Thymus (tissue), 11 donors: ENCODE measurements at regions not wholly inside any gene's neighbourhood (a gene's known extent, or its start where the extent isn't known, plus 50 kb on each side); places are given as distances from the start of the nearest gene placed in this dataset.

Experiments
- DNase-seq, 9 donors: peaks; one replicate each; pipeline ENCODE4 v3.0.0-alpha.2; 2013; ENCODE audit warnings: low spot score in 9 of 9, low read depth in 6 of 9, missing footprints in 1 of 9
- H3K27ac ChIP-seq, 2 donors: one replicate each; pipeline ENCODE4 v1.5.1; 2013; ENCODE audit warnings: control low read depth in 1 of 2, low read depth in 1 of 2, low read length in 1 of 2, mild to moderate bottlenecking in 1 of 2, moderate library complexity in 1 of 2
- H3K27me3 ChIP-seq, 2 donors: one replicate each; pipeline ENCODE4 v1.5.1; 2013; ENCODE audit warnings: low read length in 1 of 2; ENCODE audit not compliant: control insufficient read depth in 2 of 2, insufficient read depth in 1 of 2
- H3K36me3 ChIP-seq, 2 donors: one replicate each; pipeline ENCODE4 v1.5.1; 2013; ENCODE audit warnings: low read length in 1 of 2, mild to moderate bottlenecking in 1 of 2, moderate library complexity in 1 of 2; ENCODE audit not compliant: control insufficient read depth in 2 of 2, insufficient read depth in 2 of 2
- H3K4me1 ChIP-seq, 2 donors: one replicate each; pipeline ENCODE4 v1.5.1; 2013; ENCODE audit warnings: low read length in 2 of 2; ENCODE audit not compliant: control insufficient read depth in 2 of 2, insufficient read depth in 2 of 2
- H3K4me3 ChIP-seq, 2 donors: one replicate each; pipeline ENCODE4 v1.5.1; 2013; ENCODE audit warnings: low read length in 2 of 2, control low read depth in 1 of 2, mild to moderate bottlenecking in 1 of 2
- H3K9me3 ChIP-seq, 2 donors: one replicate each; pipeline ENCODE4 v1.5.1; 2013; ENCODE audit warnings: low read length in 1 of 2, mild to moderate bottlenecking in 1 of 2; ENCODE audit not compliant: control insufficient read depth in 2 of 2, insufficient read depth in 1 of 2
- WGBS: extraction: QIAGEN DNeasy Blood & Tissue Kit; methylation state at CpG from one replicate; pipeline ENCODE4 v1.1.7; 2013; 5-methylcytosine and 5-hydroxymethylcytosine counted together
- donor health status: healthy.

DNA sequence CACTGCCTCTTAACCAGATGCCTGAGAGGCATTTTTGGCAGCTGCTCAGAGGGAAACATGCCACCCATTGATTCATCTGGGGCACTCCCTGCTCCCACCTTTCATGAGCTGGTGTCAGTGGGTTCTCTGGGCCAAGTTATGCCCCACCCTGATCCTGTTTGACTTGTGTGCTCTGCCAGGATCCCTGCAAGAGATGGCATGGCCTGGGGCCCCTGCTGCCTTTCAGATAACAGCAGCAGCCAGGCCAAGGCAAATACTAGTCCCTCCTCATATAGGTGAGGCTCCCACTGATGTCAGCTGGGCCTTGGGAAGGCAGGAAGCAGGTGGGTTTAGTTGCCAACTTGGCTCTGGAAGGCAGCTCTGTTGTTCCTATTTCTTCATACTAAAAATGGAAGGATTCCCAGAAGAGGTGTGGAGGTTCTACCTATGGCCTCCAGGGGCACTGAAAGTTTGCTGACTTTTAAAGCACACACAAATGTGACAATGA, 192.9 kb upstream of the RBPJ start:
- no peaks in the 10 kb centered on the region for H3K36me3 ChIP-seq
- H3K4me1 ChIP-seq = no peaks in the 10 kb centered on the region
- H3K27ac ChIP-seq = no peak overlapping the region
- no peaks in the 10 kb centered on the region for H3K27me3 ChIP-seq
- no peak overlapping the region for H3K4me3 ChIP-seq
- no peaks in the 10 kb centered on the region for H3K9me3 ChIP-seq
- DNase-seq = no peak

DNA sequence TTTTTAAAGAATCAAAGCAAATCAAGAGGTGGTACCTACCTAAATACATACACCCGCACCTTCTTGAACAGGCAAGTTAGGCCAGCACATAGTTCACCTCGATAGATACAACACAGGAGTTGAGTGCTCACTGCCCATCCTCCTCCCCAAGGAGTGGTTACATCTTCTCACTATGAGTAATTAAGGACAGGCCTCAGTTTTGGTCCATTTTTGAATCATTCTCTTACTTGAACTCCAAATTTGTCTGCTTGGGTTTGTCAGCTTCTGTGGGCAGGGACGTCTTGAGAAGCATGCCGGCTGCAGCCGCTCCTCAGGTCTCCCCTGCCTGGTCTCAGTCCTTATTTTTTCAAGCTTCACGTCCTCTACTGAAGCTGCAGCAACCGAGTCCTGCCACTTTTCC, 190.6 kb upstream of the RBPJ start:
- 95% methylated on average over 7 of the region's 7 CpGs for WGBS

GRCh38 chr4:26130841-26131432, 189.9 kb upstream of the RBPJ start:
- no peaks in the 10 kb centered on the region for H3K36me3 ChIP-seq
- H3K4me3 ChIP-seq = no peak overlapping the region
- no peaks in the 10 kb centered on the region for H3K4me1 ChIP-seq
- DNase-seq = no peak
- H3K27me3 ChIP-seq = no peaks in the 10 kb centered on the region
- WGBS = 95% methylated on average over 11 of the region's 11 CpGs
- no peaks in the 10 kb centered on the region for H3K9me3 ChIP-seq
- H3K27ac ChIP-seq = no peak overlapping the region

More for the DNA sequence above, 190.6 kb upstream of the RBPJ start:
- Histone ChIP-seq H3K36me3 (no peaks in the 10 kb centered on the region), H3K27ac (no peak overlapping the region), H3K4me1 (no peaks in the 10 kb centered on the region), H3K27me3 (no peaks in the 10 kb centered on the region), H3K4me3 (no peak overlapping the region), H3K9me3 (no peaks in the 10 kb centered on the region)
- no peak for DNase-seq

- no peaks in the 10 kb centered on the region for H3K27me3 ChIP-seq
- H3K27ac ChIP-seq = no peak overlapping the region
- no peaks in the 10 kb centered on the region for H3K4me1 ChIP-seq
- WGBS = 64% methylated on average over 6 of the region's 6 CpGs
- H3K36me3 ChIP-seq = no peaks in the 10 kb centered on the region
- H3K9me3 ChIP-seq = no peaks in the 10 kb centered on the region
- H3K4me3 ChIP-seq = no peak overlapping the region
- DNase-seq = no peak
Observed at GRCh38 chr4:26131711-26132110, 189.1 kb upstream of the RBPJ start.

DNA sequence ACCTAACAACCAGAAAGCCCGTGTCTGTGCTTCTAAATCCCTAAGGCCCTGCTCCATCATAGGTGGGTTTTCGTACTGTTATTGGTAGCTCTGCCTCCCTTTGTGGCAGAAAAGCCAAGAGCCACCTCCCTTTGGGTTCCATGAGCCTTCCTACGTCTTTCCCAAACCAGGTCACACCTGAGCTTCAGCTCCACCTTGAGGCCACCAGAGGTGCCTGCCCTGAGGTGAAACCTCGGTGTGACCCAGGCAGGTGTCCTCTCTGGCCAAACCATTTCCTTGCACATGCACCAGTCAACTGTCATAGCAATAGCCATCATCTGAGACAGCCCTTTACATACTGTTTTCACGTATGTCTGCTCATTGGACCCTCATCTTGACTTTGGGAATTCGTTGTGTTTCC, 188.0 kb upstream of the RBPJ start:
- H3K4me1 ChIP-seq = no peaks in the 10 kb centered on the region
- no peaks in the 10 kb centered on the region for H3K9me3 ChIP-seq
- WGBS = 93% methylated on average over 6 of the region's 6 CpGs
- no peaks in the 10 kb centered on the region for H3K27me3 ChIP-seq
- DNase-seq = no peak
- H3K27ac ChIP-seq = no peak overlapping the region
- H3K36me3 ChIP-seq = no peaks in the 10 kb centered on the region
- no peak overlapping the region for H3K4me3 ChIP-seq

DNA sequence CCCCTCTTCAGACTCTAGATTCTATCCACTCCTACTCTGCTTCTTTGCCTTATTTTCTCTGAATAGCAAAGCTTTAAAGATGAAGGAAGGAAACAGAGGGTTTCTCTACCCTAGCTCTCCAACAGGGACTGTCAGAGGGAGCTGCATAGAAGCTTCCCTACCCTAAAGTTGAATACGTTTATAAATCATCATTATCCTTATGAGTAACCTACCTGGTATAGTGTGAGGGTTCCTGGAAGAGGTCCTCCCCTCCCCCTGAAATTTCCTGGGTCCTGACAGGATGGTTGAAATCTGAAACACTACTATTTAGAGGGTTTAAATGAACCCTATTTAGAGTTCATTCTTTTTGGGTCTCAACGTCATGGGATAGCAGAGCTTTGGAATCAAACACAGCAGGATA, 187.0 kb upstream of the RBPJ start:
- DNase-seq = no peak
- Histone ChIP-seq H3K36me3 (no peaks in the 10 kb centered on the region), H3K9me3 (no peaks in the 10 kb centered on the region), H3K4me3 (no peak overlapping the region), H3K4me1 (no peaks in the 10 kb centered on the region), H3K27ac (no peak overlapping the region), H3K27me3 (no peaks in the 10 kb centered on the region)
- 98% methylated on average over 2 of the region's 2 CpGs for WGBS

GRCh38 chr4:26135331-26135730, 185.5 kb upstream of the RBPJ start:
- Histone ChIP-seq H3K4me3 (no peak overlapping the region), H3K27ac (no peak overlapping the region), H3K27me3 (no peaks in the 10 kb centered on the region), H3K4me1 (no peaks in the 10 kb centered on the region), H3K9me3 (no peaks in the 10 kb centered on the region), H3K36me3 (no peaks in the 10 kb centered on the region)
- DNase-seq = no peak
- 86% methylated on average over 4 of the region's 4 CpGs for WGBS

DNA sequence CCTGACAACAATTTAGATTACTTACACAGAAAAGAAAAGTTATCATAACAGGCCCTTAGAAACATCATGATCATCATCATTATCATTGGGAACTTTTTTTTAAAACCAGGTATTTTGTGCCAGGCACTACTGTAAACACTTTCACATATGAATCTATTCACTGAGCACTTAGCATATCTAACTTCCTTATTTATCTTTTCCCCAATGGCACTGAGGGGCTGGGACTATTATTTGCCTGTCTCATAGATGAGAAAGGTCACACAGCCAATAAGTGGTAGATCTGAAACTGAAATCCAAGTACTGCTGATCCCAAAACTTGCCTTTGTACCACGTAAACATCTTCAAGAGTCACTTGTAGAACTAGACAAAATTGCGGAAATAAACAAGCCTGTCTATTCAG, 184.2 kb upstream of the RBPJ start:
- Histone ChIP-seq H3K4me3 (no peak overlapping the region), H3K27me3 (no peaks in the 10 kb centered on the region), H3K4me1 (peaks cover 0 to 4% of the 10 kb centered on the region in 2 donors), H3K36me3 (no peaks in the 10 kb centered on the region), H3K27ac (no peak overlapping the region), H3K9me3 (no peaks in the 10 kb centered on the region)
- DNase-seq = no peak
- WGBS = 97% methylated on average over 2 of the region's 2 CpGs

- Histone ChIP-seq H3K36me3 (no peaks in the 10 kb centered on the region), H3K4me3 (no peak overlapping the region), H3K4me1 (peaks cover 0 to 10% of the 10 kb centered on the region in 2 donors), H3K27me3 (no peaks in the 10 kb centered on the region), H3K27ac (no peak overlapping the region), H3K9me3 (no peaks in the 10 kb centered on the region)
- no peak for DNase-seq
- 98% methylated on average over 5 of the region's 5 CpGs for WGBS
Observed at GRCh38 chr4:26137288-26137687, 183.5 kb upstream of the RBPJ start.
